GM12873 (cell line): ENCODE measurements at regions not wholly inside any gene's neighbourhood (a gene's known extent, or its start where the extent isn't known, plus 50 kb on each side); places are given as distances from the start of the nearest gene placed in this dataset.

Experiments
- CTCF ChIP-seq: IDR thresholded peaks from 2 replicates; pipeline ENCODE4 v1.5.1; 2012; ENCODE audit warnings: low read depth, mild to moderate bottlenecking, moderate library complexity, low read length, control low read depth; ENCODE audit not compliant: insufficient read depth; ENCODE audit errors: missing control alignments

GRCh38 chr13:40070357-40070756, 414.9 kb downstream of the COG6 start:
- TF ChIP-seq CTCF, result no peak

DNA sequence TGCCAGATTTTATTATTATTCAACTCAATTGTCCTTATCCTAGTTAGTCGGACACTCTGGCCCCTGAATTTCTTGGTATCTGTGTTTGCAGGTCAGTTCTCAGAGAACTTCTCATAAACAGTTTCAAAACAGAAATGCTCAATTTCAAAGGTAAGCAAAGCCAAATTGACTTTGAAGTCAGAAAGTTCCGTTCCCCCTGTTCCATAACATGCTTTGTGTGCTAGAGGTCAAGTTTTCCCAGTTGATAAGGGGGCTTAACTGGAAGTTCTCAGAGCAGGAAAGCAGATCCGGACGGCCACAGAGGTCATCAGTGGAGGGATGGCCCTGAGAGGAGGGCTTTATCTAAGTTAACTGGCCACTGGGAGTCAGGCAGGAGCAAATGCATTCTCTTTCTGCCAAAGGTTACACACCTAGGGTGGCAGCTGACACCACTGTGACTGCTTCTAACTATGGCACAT, 417.2 kb downstream of the COG6 start:
- no peak for TF ChIP-seq CTCF

DNA sequence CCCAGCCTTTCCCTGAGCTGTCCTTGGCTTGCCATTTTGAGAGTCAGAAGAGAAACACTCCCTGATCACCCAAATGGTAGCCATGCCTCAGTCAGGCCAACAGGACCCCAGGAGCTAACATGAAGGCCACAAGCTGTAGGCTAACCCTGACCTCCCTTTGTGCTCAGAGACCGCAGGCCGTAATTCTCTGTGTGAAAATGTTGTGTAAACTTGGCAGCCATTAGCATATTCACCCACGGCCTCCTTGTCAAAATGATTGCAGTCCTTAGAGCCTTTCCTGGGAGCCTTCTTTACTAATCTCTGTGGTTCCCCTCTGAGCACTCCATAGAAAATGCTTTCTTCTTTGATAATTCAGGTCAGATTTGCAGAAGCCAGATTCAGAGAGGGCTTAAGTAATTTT, 418.9 kb downstream of the COG6 start:
- no peak for TF ChIP-seq CTCF

- TF ChIP-seq CTCF, result no peak
These were observed 419.8 kb downstream of the COG6 start for GRCh38 chr13:40075281-40075680.

DNA sequence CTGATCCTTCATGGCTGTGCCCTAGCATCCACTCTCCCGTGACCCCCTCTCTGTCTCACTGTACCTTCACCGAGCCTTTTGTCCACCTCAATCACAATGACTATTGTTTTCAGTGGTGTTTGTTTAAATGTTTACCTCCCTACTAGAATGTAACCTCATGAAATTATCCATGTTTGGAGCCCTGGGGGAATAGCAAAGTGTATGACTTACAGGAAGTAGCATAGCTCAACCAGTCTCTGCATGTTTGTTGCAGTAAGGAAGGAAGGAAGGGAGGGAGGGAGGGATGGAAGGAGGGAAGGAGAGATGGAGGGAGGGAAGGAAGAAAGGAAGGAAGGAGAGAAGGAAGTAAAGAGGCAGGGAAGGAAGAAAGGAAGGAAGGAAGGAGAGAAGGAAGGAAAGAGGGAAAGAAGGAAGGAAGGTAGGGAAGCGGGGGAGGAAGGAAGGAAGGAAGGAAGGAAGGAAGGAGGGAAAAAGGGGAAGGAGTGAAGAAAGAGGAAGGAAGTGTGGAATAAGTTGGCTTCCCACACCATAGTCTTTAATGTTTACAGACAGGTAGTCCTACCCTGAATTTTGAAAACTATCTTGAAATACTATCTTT, 421.4 kb downstream of the COG6 start:
- TF ChIP-seq CTCF, result no peak

GRCh38 chr13:40077396-40078027, 422.1 kb downstream of the COG6 start:
- TF ChIP-seq CTCF, result no peak

- no peak for TF ChIP-seq CTCF
These were observed 424.3 kb downstream of the COG6 start for GRCh38 chr13:40079721-40080120.

- no peak for TF ChIP-seq CTCF
These were observed 425.2 kb downstream of the COG6 start for GRCh38 chr13:40080676-40081075.
